Psoas muscle (tissue), 7 donors: ENCODE measurements at regions not wholly inside any gene's neighbourhood (a gene's known extent, or its start where the extent isn't known, plus 50 kb on each side); places are given as distances from the start of the nearest gene placed in this dataset.

Source experiments
- ATAC-seq, 4 donors: fragments of 200-7000 bp; cut with Tn5 transposase; one replicate each; pipeline ENCODE4 v1.9.1; 2020; ENCODE audit warnings: moderate library complexity in 3 of 4, mild to moderate bottlenecking in 2 of 4
- DNase-seq, 2 donors: peaks; one replicate each; pipeline ENCODE4 v3.0.0-alpha.2; 2020
- H3K27ac ChIP-seq: fragments of 200-600 bp; one replicate; pipeline ENCODE4 v1.8.0; 2022
- H3K27me3 ChIP-seq, 3 donors: fragments of 200-600 bp in 1 of 3; one replicate each; pipeline versions ENCODE4 v1.6.1 to v1.8.0; 2013 to 2022; ENCODE audit warnings: low read length in 2 of 3, mild to moderate bottlenecking in 2 of 3, moderate library complexity in 1 of 3; ENCODE audit not compliant: insufficient read depth in 3 of 3
- H3K36me3 ChIP-seq, 2 donors: fragments of 200-600 bp in 1 of 2; one replicate each; pipeline versions ENCODE4 v1.6.1 to v1.8.0; 2013 to 2022; ENCODE audit warnings: low read depth in 1 of 2, mild to moderate bottlenecking in 1 of 2, moderate library complexity in 1 of 2; ENCODE audit not compliant: insufficient read depth in 1 of 2
- H3K4me1 ChIP-seq: fragments of 200-600 bp; one replicate; pipeline ENCODE4 v1.8.0; 2022
- H3K4me3 ChIP-seq: fragments of 200-600 bp; one replicate; pipeline ENCODE4 v1.8.0; 2022; ENCODE audit warnings: mild to moderate bottlenecking
- H3K9me3 ChIP-seq: fragments of 200-600 bp; one replicate; pipeline ENCODE4 v1.8.0; 2022
- WGBS, 3 donors: extraction: QIAGEN DNeasy Blood & Tissue Kit; methylation state at CpG; one replicate each; pipeline versions ENCODE4 v1.1.6 to v1.1.7; 2013; 5-methylcytosine and 5-hydroxymethylcytosine counted together
- intact Hi-C, 2 donors: fragments of 100-400 bp; cut with DNase I; formaldehyde crosslinking; loops; one replicate each; pipeline versions ENCODE4 v1.11.0 to v1.14.2; 2022
- TF ChIP-seq, protein P1 (sequence below): fragments of 200-600 bp; IDR thresholded peaks from one replicate; pipeline ENCODE4 v1.8.0; 2022; ENCODE audit warnings: antibody characterized with exemption
- donor health status: healthy with polysubstance abuse.
- donor health status: DM: no; HTN: no; CAD: no; lungs with moderate emphysema.
- donor health status: Bipolar disorder and iron deficiency.
- donor health status: healthy.
- donor health status: DM: yes; HTN: yes; CAD: no.
- donor health status: DM: no; HTN: no; CAD: no.
- donor health status: DM: yes; HTN: yes; CAD: no.

DNA sequence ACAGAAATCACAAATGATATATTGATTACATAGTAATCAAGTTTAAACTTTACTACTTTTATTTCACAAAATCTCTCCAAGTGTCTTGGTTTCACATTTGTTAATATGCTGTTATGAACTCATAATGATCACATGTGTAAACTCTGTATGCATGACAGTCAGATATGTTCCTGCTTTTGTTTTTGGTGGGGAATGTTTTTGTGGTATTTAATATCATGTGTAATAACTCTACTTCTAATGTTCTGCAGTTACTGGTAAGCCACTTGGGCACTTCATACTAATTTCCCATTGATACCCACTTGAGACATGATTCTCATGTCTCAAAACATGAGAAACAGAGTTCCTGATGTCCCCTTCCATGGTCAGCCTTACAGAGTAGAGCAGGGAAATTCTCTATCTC lies 109.1 kb upstream of the INHBA start:
- Histone ChIP-seq H3K27ac (no peak overlapping the region), H3K9me3 (no peaks in the 10 kb centered on the region), H3K4me1 (no peaks in the 10 kb centered on the region), H3K36me3 (no peaks in the 10 kb centered on the region), H3K4me3 (no peak overlapping the region), H3K27me3 (no peaks in the 10 kb centered on the region)
- intact Hi-C loops = no loop called here
- ATAC-seq = no peak
- TF ChIP-seq, protein P1, sequence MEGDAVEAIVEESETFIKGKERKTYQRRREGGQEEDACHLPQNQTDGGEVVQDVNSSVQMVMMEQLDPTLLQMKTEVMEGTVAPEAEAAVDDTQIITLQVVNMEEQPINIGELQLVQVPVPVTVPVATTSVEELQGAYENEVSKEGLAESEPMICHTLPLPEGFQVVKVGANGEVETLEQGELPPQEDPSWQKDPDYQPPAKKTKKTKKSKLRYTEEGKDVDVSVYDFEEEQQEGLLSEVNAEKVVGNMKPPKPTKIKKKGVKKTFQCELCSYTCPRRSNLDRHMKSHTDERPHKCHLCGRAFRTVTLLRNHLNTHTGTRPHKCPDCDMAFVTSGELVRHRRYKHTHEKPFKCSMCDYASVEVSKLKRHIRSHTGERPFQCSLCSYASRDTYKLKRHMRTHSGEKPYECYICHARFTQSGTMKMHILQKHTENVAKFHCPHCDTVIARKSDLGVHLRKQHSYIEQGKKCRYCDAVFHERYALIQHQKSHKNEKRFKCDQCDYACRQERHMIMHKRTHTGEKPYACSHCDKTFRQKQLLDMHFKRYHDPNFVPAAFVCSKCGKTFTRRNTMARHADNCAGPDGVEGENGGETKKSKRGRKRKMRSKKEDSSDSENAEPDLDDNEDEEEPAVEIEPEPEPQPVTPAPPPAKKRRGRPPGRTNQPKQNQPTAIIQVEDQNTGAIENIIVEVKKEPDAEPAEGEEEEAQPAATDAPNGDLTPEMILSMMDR = no peak
- no peak for DNase-seq

DNA sequence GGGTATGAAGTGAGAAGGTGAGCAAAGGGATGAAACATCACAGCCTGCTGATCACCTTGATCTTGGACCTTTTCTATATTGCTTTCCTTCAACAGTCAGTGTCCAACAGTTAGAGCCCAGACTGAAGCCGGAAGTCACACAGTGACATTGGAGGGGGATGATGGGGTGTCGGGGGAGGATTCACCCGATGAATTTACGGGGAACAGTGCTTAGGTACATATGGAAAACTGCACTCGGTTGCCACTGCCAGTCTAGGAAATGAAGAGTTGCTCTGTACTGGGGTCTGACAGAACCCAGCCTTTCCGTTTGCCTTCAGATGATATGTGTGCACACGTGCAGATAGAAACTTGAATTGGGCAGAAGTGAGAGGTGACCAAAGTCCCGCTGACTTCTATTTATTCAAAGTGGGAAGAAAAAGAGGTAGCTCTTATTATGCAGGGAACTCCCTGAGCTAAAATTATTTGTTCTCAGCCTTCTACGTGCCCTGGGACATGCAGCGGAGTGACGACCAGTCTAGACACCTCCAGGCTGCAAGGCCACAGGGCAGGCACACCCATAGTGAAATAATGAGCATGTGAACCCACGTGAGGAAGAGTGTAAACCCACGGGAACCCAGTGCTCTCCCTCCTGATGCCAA lies 107.2 kb upstream of the INHBA start:
- Histone ChIP-seq H3K36me3 (no peaks in the 10 kb centered on the region), H3K9me3 (no peaks in the 10 kb centered on the region), H3K27ac (no peak overlapping the region), H3K4me3 (no peak overlapping the region), H3K27me3 (no peaks in the 10 kb centered on the region), H3K4me1 (no peaks in the 10 kb centered on the region)
- no peak for DNase-seq
- intact Hi-C loops = no loop called here
- ATAC-seq = no peak
- WGBS, 3 donors = 85 to 90% (median 88%) methylated on average over 13 of the region's 13 CpGs
- TF ChIP-seq, protein P1 = no peak

DNA sequence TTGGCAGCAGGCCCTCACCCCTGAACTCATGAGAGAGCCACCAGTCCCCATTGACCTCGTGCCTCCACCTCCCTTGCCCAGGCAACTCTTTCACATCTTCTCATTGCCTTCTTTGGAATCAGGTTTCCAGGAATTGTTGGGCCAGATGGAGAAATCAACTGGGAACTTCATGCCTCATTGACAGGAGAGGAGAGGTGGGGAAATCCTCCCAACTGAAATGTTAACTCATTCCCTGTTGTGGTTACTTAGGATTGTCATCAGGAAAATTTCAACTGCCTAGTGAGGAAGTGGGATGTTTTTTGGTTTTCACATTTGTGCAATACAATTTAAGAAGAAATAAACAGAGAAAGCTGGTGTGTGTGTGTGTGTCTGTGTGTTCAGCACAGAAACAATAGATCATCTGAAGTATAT lies 106.6 kb upstream of the INHBA start:
- TF ChIP-seq, protein P1 = no peak
- 20 to 26% (median 20%) methylated on average over 1 of the region's 1 CpG for WGBS, 3 donors
- intact Hi-C loops = no loop called here
- ATAC-seq = no peak
- Histone ChIP-seq H3K4me3 (no peak overlapping the region), H3K4me1 (no peaks in the 10 kb centered on the region), H3K27ac (no peak overlapping the region), H3K27me3 (no peaks in the 10 kb centered on the region), H3K9me3 (no peaks in the 10 kb centered on the region), H3K36me3 (no peaks in the 10 kb centered on the region)
- DNase-seq = no peak

DNA sequence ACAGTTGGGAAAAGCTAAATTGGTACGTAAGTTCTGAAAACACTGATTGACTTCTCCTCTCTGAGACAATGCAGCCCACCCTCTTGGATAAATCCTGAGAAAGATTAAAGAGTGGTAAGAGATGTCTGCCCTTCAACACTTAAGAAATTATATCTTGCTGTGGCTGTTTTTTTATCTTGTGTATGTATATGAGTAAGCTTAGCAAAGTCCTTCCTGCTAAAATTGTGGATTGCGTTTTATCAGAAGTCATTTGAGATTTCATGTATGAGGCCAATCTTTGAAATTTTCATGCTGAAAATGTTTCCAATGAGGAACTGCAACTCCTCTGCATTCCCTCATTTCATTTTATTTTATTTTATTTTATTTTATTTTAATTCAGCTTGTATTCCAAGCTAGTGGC lies 106.2 kb upstream of the INHBA start:
- intact Hi-C loops = no loop called here
- Histone ChIP-seq H3K36me3 (no peaks in the 10 kb centered on the region), H3K4me3 (no peak overlapping the region), H3K4me1 (no peaks in the 10 kb centered on the region), H3K27me3 (no peaks in the 10 kb centered on the region), H3K27ac (no peak overlapping the region), H3K9me3 (no peaks in the 10 kb centered on the region)
- WGBS, 3 donors = 60 to 72% (median 68%) methylated on average over 2 of the region's 2 CpGs
- TF ChIP-seq, protein P1 = no peak
- ATAC-seq = no peak
- no peak for DNase-seq

DNA sequence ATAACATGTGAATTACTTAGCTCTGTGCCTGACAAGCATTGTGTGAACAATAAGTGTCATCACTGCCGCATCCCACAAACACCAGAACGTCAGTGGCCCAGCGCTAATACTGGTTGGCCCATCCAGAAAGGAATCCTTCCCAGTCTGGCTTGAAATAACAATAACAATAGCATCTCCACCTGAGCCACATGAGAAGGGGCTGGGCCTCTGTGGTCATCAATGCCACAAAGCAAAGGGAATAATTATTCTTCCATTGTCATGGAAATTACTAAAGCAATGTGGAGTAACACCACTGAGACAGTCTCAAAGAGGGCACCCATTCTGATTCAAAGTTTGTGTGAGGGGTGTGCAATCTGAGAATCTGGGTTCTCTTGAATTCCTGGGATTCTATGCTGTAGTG lies 105.7 kb upstream of the INHBA start:
- TF ChIP-seq, protein P1 = no peak
- WGBS, 3 donors = 80 to 89% (median 84%) methylated on average over 3 of the region's 3 CpGs
- H3K4me3 ChIP-seq = no peak overlapping the region
- H3K4me1 ChIP-seq = no peaks in the 10 kb centered on the region
- DNase-seq (no peak), ATAC-seq (no peak)
- no peaks in the 10 kb centered on the region for H3K9me3 ChIP-seq
- H3K27me3 ChIP-seq = no peaks in the 10 kb centered on the region
- no peaks in the 10 kb centered on the region for H3K36me3 ChIP-seq
- H3K27ac ChIP-seq = no peak overlapping the region
- intact Hi-C loops = no loop called here
